Osteocyte (in vitro differentiated cells): ENCODE measurements at regions not wholly inside any gene's neighbourhood (a gene's known extent, or its start where the extent isn't known, plus 50 kb on each side); places are given as distances from the start of the nearest gene placed in this dataset.

Experiments
- DNase-seq: peaks from one replicate; pipeline ENCODE4 v3.0.0; 2021; ENCODE audit warnings: mixed read lengths; ENCODE audit not compliant: unreplicated experiment; ENCODE audit errors: extremely low spot score
- H3K27ac Mint-ChIP-seq: one replicate; pipeline ENCODE4 v1.8.0; 2021; ENCODE audit warnings: mild to moderate bottlenecking, mixed read lengths; ENCODE audit not compliant: unreplicated experiment
- H3K27me3 Mint-ChIP-seq: one replicate; pipeline ENCODE4 v1.8.0; 2021; ENCODE audit warnings: mixed read lengths; ENCODE audit not compliant: unreplicated experiment
- H3K36me3 Mint-ChIP-seq: one replicate; pipeline ENCODE4 v1.8.0; 2021; ENCODE audit warnings: mixed read lengths; ENCODE audit not compliant: unreplicated experiment
- H3K4me1 Mint-ChIP-seq: one replicate; pipeline ENCODE4 v1.8.0; 2021; ENCODE audit warnings: mixed read lengths; ENCODE audit not compliant: unreplicated experiment
- H3K4me3 Mint-ChIP-seq: one replicate; pipeline ENCODE4 v1.8.0; 2021; ENCODE audit warnings: mild to moderate bottlenecking, moderate library complexity, mixed read lengths; ENCODE audit not compliant: unreplicated experiment
- H3K9me3 Mint-ChIP-seq: one replicate; pipeline ENCODE4 v1.8.0; 2021; ENCODE audit warnings: mixed read lengths; ENCODE audit not compliant: unreplicated experiment
- CTCF ChIP-seq: fragments of 200-600 bp; sonication (generic); IDR thresholded peaks from 2 replicates; pipeline ENCODE4 v1.5.0; 2021; ENCODE audit warnings: antibody characterized with exemption, mild to moderate bottlenecking, moderate library complexity

GRCh38 chr9:92196909-92197308, 81.7 kb upstream of the SPTLC1 start:
- TF ChIP-seq CTCF: no peak
- DNase-seq: no peak
- Mint-ChIP-seq H3K27ac (no peak overlapping the region), H3K27me3 (peaks cover 9% of the 10 kb centered on the region), H3K9me3 (peaks cover 13% of the 10 kb centered on the region), H3K36me3 (peaks cover 4% of the 10 kb centered on the region), H3K4me3 (no peak overlapping the region), H3K4me1 (peaks cover 2% of the 10 kb centered on the region)

- Mint-ChIP-seq H3K9me3 (peaks cover 13% of the 10 kb centered on the region), H3K36me3 (peaks cover 4% of the 10 kb centered on the region), H3K27me3 (peaks cover 9% of the 10 kb centered on the region), H3K4me3 (no peak overlapping the region), H3K4me1 (peaks cover 7% of the 10 kb centered on the region), H3K27ac (no peak overlapping the region)
- no peak for TF ChIP-seq CTCF
- no peak for DNase-seq
Measured at GRCh38 chr9:92196400-92196799, 81.2 kb upstream of the SPTLC1 start.

DNA sequence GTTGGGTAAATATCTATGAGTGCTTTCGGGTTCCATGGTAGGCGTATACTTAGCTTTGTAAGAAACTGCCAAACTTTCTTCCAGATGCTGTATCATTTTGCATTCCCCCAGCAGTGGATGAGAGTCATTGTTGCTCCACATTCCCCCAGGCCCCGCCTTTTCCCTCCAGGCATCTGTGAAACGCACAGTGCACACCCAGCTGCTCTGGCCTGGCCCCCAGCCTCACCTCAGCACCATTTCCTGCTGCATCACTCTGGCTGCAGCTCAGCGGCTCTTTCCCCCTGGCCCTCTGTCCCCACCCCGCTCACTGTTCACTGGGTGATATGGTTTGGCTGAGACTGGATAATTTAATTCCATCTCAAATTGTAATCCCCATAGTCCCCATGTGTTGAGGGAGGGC, 76.6 kb upstream of the SPTLC1 start:
- H3K4me3 Mint-ChIP-seq: no peak overlapping the region
- no peak for TF ChIP-seq CTCF
- DNase-seq: peak; percentile 70
- H3K27me3 Mint-ChIP-seq: no peaks in the 10 kb centered on the region
- no peaks in the 10 kb centered on the region for H3K9me3 Mint-ChIP-seq
- peak overlapping the region; percentile 13 for H3K27ac Mint-ChIP-seq
- peaks cover 20% of the 10 kb centered on the region for H3K4me1 Mint-ChIP-seq
- H3K36me3 Mint-ChIP-seq: no peaks in the 10 kb centered on the region

DNA sequence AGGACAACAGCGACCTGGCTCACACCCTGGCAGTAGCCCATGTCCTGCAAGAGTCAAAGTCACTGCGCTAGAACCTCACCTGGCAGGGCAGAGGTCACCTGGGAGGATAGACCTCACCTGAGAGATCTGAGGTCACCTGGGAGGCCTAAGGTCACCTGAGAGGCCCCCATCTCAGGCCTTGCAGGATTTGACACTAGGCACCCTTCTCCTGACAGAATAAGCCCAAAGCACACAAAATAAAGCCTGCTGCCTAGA, 75.2 kb upstream of the SPTLC1 start:
- Mint-ChIP-seq H3K4me3 (no peak overlapping the region), H3K27ac (no peak overlapping the region), H3K36me3 (no peaks in the 10 kb centered on the region), H3K9me3 (no peaks in the 10 kb centered on the region), H3K27me3 (no peaks in the 10 kb centered on the region), H3K4me1 (peaks cover 20% of the 10 kb centered on the region)
- no peak for TF ChIP-seq CTCF
- no peak for DNase-seq

DNA sequence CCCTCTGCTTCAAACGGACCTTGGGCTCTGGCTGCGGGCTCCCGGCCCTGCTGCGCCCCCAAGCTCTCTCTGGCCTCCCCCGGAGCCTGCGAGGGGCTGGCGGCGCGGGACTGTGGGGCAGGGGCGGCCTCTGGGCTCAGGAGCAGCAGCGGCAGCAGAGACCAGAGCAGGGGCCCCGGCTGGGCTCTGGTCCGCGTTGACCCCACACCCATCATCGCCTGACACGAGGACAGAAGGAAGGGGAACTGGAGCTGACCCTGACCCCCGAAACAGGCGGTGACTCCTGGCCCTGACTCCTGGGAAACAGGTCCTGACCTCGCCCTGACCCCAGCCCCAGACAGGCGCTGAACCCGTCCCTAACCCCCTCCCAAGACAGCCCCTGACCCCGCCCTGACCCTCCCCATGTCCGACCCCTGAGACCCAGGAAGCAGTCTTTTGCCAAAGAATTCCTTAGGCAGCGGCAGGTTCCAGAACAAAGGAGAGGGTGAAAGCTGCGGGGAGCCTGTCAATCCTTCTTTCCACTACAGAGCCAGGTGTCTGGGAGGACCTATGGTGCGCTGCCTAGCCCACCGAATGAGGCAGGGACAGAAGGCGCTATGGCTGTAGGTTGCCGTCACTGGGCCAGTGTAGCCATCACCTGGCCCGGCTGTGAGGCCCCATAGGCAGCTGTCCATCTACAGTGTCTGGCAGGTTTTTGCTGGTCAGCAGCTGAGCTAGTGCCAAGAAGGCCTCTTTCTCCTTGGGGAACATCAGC, 74.7 kb upstream of the SPTLC1 start:
- no peaks in the 10 kb centered on the region for H3K36me3 Mint-ChIP-seq
- no peaks in the 10 kb centered on the region for H3K9me3 Mint-ChIP-seq

More for the DNA sequence above, 74.7 kb upstream of the SPTLC1 start:
- Mint-ChIP-seq H3K27me3 (no peaks in the 10 kb centered on the region), H3K4me3 (no peak overlapping the region), H3K27ac (no peak overlapping the region), H3K4me1 (peaks cover 20% of the 10 kb centered on the region)
- peak; percentile 65 for DNase-seq
- TF ChIP-seq CTCF: no peak
